Tibial artery (tissue), 4 donors: ENCODE measurements at regions not wholly inside any gene's neighbourhood (a gene's known extent, or its start where the extent isn't known, plus 50 kb on each side); places are given as distances from the start of the nearest gene placed in this dataset.
"Not testable (repeated sequence)": the region's sequence is repeated elsewhere in the genome, so short reads cannot be mapped to it uniquely, and the experiment has no call there.

ENCODE experiments used
- DNase-seq, 2 donors: peaks; one replicate each; pipeline ENCODE4 v3.0.0-alpha.2; 2019
- H3K27ac ChIP-seq, 2 donors: fragments of 200-600 bp; sonication (generic) in 1 of 2; 1 replicate in 1 of 2; 2 replicates in 1 of 2; pipeline ENCODE4 v1.5.1; 2018 to 2019; ENCODE audit warnings: mild to moderate bottlenecking in 1 of 2
- H3K27me3 ChIP-seq, 2 donors: fragments of 200-600 bp; sonication (generic) in 1 of 2; one replicate each; pipeline versions ENCODE4 v1.5.1 to v1.6.0; 2016 to 2019
- H3K36me3 ChIP-seq, 3 donors: fragments of 200-600 bp; sonication (generic) in 2 of 3; one replicate each; pipeline ENCODE4 v1.5.1; 2016 to 2019; ENCODE audit warnings: mild to moderate bottlenecking in 2 of 3
- H3K4me1 ChIP-seq, 4 donors: fragments of 200-600 bp; sonication (generic) in 2 of 4; 1 replicate in 3 of 4; 2 replicates in 1 of 4; pipeline ENCODE4 v1.5.1; 2016 to 2019
- H3K4me3 ChIP-seq, 2 donors: fragments of 200-600 bp; sonication (generic) in 1 of 2; 1 replicate in 1 of 2; 2 replicates in 1 of 2; pipeline ENCODE4 v1.5.1; 2018 to 2019; ENCODE audit warnings: mild to moderate bottlenecking in 2 of 2
- H3K9me3 ChIP-seq, 3 donors: fragments of 200-600 bp; sonication (generic) in 1 of 3; one replicate each; pipeline ENCODE4 v1.5.1; 2016 to 2019
- intact Hi-C: fragments of 100-400 bp; cut with DNase I; formaldehyde crosslinking; loops from one replicate; pipeline ENCODE4 v1.15.0; 2023; ENCODE audit warnings: low total_unique reads
- TF ChIP-seq, protein P1 (sequence below), 2 experiments: fragments of 200-600 bp in 1 of 2; fragments of 450-650 bp in 1 of 2; IDR thresholded peaks; one replicate each; pipeline ENCODE4 v1.5.1; 2017 to 2019; ENCODE audit warnings: antibody characterized with exemption in 2 of 2, mild to moderate bottlenecking in 1 of 2, moderate library complexity in 1 of 2

DNA sequence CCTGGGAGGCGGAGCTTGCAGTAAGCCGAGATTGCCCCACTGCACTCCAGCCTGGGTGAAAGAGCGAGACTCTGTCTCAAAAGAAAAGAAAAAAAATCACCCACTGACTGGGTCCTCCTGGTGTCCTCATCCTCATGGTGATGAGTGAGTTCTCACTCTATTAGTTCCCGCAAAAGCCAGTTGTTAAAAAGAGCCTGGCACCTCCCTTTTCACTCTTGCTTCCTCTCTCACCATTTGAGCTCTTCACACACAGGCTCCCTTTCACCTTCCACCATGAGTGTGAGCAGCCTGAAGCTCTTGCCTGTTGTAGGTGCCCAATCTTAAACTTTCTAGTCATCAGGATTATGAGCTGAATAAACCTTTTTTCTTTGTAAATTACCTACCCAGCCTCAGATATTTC, 176.4 kb downstream of the SLC38A4 start:
- H3K4me1 ChIP-seq = no peaks in the 10 kb centered on the region
- H3K4me3 ChIP-seq = no peak overlapping the region
- TF ChIP-seq, protein P1, sequence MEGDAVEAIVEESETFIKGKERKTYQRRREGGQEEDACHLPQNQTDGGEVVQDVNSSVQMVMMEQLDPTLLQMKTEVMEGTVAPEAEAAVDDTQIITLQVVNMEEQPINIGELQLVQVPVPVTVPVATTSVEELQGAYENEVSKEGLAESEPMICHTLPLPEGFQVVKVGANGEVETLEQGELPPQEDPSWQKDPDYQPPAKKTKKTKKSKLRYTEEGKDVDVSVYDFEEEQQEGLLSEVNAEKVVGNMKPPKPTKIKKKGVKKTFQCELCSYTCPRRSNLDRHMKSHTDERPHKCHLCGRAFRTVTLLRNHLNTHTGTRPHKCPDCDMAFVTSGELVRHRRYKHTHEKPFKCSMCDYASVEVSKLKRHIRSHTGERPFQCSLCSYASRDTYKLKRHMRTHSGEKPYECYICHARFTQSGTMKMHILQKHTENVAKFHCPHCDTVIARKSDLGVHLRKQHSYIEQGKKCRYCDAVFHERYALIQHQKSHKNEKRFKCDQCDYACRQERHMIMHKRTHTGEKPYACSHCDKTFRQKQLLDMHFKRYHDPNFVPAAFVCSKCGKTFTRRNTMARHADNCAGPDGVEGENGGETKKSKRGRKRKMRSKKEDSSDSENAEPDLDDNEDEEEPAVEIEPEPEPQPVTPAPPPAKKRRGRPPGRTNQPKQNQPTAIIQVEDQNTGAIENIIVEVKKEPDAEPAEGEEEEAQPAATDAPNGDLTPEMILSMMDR (IDR thresholded peaks at IDR 0.05) = no peak
- H3K9me3 ChIP-seq = no peaks in the 10 kb centered on the region
- no peaks in the 10 kb centered on the region for H3K36me3 ChIP-seq
- H3K27ac ChIP-seq = no peak overlapping the region
- H3K27me3 ChIP-seq = no peaks in the 10 kb centered on the region
- no peak for DNase-seq
- intact Hi-C loops = no loop called here

DNA sequence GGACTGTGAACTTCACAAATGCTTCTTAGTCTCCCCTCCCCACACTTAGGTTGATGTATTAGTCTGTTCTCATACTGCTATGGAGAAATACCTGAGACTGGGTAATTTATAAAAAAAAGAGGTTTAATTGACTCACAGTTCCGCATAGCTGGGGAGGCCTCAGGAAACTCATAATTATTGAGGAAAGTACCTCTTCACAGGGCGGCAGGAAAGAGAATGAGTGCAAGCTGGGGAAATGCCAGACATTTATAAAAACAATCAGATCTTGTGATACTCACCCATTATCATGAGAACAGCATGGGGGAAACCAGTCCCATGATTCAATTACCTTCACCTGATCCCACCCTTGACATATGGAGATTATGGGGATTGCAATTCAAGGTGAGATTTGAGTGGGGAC, 178.8 kb downstream of the SLC38A4 start:
- no peaks in the 10 kb centered on the region for H3K36me3 ChIP-seq
- intact Hi-C loops = no loop called here
- DNase-seq = no peak

DNA sequence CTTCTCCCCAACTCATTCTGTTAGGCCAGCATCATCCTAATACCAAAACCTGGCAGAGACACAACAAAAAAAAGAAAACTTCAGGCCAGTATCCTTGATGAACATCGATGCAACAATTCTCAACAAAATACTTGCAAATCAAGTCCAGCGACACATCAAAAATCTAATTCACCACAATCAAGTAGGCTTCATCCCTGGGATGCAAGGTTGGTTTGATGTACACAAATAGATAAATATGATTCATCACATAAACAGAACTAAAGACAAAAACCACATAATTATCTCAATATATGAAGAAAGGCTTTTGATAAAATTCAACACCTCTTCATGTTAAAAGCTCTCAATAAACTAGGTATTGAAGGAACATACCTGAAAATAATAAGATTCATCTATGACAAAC, 184.1 kb downstream of the SLC38A4 start:
- H3K36me3 ChIP-seq, H3K4me1 ChIP-seq, DNase-seq, intact Hi-C loops, H3K27me3 ChIP-seq, H3K4me3 ChIP-seq, H3K27ac ChIP-seq: not testable (repeated sequence)
- peaks cover 0 to 10% (median 0%) of the 10 kb centered on the region in 3 donors for H3K9me3 ChIP-seq

More for the DNA sequence above, 178.8 kb downstream of the SLC38A4 start:
- Histone ChIP-seq H3K9me3 (no peaks in the 10 kb centered on the region), H3K4me3 (no peak overlapping the region), H3K27ac (no peak overlapping the region), H3K4me1 (no peaks in the 10 kb centered on the region), H3K27me3 (no peaks in the 10 kb centered on the region)
- TF ChIP-seq, protein P1 (IDR thresholded peaks at IDR 0.05) = no peak

DNA sequence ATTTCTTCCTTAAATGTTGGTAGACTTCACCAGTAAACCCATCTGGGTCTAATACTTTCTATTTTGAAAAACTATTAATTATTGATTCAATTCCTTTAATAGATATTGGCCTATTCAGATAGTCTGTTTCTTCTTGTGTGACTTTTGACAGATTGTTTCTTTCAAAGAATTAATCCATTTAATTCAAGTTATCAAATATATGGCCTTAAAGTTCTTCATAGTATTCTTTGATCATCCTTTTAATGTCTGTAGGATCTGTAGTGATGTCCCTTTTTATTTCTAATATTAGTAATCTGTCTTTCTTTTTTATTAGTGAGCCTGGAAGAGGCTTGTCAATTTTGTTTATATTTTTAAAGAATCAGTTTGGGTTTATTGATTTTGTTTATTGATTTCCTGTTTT, 190.0 kb downstream of the SLC38A4 start:
- intact Hi-C loops = no loop called here
- no peak overlapping the region for H3K4me3 ChIP-seq
- peaks cover 0 to 20% (median 0%) of the 10 kb centered on the region in 3 donors for H3K9me3 ChIP-seq
- no peaks in the 10 kb centered on the region for H3K36me3 ChIP-seq
- no peak overlapping the region for H3K27ac ChIP-seq
- DNase-seq = no peak
- no peaks in the 10 kb centered on the region for H3K27me3 ChIP-seq
- H3K4me1 ChIP-seq = peaks cover 0 to 8% (median 0%) of the 10 kb centered on the region in 4 donors
- TF ChIP-seq, protein P1 (IDR thresholded peaks at IDR 0.05) = no peak

DNA sequence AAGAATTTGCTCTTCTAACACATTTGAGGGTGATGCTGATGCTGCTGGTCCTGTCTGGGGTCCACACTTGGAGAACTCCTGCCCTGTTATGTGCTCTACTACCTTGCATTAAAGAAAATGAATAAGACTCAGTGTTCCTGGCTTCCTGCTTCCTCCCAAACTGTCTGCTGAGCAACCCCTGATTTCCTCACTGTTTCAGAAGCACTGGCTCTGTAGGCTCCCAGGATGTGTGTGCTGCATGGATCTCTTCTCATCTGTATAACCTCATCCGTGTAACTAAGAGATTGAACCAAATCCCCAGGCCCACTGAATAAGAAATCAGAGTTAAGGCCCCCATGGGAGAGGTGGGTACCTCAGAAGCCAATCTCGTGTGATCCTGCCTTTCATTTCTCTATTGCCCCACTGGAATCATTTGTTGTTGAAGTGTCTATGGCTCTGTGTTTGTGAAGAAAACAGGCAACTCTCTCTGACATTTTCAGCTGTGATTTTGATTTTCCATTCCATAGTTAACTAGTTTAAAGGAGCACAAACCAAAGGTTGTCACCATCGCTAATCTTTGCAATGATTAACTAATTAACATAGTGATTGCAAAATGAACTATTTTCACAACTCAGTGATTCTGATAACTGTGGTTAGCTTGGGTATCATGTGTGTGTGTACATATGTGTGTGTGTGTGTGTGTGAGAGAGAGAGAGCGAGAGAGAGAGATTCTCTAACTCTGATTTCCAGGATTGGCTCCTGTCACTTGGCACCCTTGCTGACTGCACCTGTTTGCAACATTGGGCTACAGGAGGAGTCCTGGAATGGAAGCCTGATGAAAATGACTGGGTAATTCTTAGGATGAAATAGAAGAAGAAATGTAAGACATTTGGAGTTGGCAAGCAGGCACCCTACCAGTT, 196.2 kb downstream of the SLC38A4 start:
- no peaks in the 10 kb centered on the region for H3K36me3 ChIP-seq
- peaks cover 0 to 8% (median 0%) of the 10 kb centered on the region in 4 donors for H3K4me1 ChIP-seq
- TF ChIP-seq, protein P1 (IDR thresholded peaks at IDR 0.05) = no peak
- peaks cover 0 to 9% (median 0%) of the 10 kb centered on the region in 3 donors for H3K9me3 ChIP-seq
- H3K4me3 ChIP-seq = no peak overlapping the region
- DNase-seq = no peak
- H3K27me3 ChIP-seq = no peaks in the 10 kb centered on the region
- no peak overlapping the region for H3K27ac ChIP-seq
- intact Hi-C loops = no loop called here

DNA sequence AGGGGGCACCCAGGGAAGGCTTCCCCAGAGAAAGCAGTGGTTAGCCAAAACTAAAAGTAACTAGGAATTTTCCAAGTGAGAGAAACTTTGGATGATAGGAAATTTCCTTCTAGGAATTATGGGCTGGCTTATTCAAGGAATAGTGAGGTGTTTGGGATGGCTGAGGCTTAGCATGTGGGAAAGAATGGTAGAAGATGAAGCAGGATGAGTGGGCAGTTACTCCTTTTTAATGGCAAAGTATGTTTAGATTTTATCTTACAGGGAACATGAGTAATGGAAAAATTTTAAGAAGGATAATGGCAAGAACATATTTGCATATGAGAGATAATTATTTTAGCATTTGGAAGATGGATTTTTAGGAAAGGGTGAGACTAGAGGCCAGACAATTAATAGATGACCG, 197.6 kb downstream of the SLC38A4 start:
- TF ChIP-seq, protein P1 (IDR thresholded peaks at IDR 0.05) = no peak
- H3K27ac ChIP-seq = no peak overlapping the region
- no peaks in the 10 kb centered on the region for H3K27me3 ChIP-seq
- DNase-seq = no peak
- H3K4me1 ChIP-seq = peaks cover 0 to 8% (median 0%) of the 10 kb centered on the region in 4 donors
- peaks cover 0 to 6% (median 0%) of the 10 kb centered on the region in 3 donors for H3K9me3 ChIP-seq
- H3K4me3 ChIP-seq = no peak overlapping the region
- intact Hi-C loops = no loop called here
- no peaks in the 10 kb centered on the region for H3K36me3 ChIP-seq
